OCI-LY7 (cell line): ENCODE measurements at regions not wholly inside any gene's neighbourhood (a gene's known extent, or its start where the extent isn't known, plus 50 kb on each side); places are given as distances from the start of the nearest gene placed in this dataset.
"Not testable (repeated sequence)": the region's sequence is repeated elsewhere in the genome, so short reads cannot be mapped to it uniquely, and the experiment has no call there.

Source experiments
- BruUV-seq: library from RNA; stranded (reverse); fragments of 400-500 nt; replicated peaks from 2 replicates; lab custom pipeline; 2021; lab: Mats Ljungman, UMichigan
- CTCF ChIA-PET: fragments of 300-600 bp; sonication (Branson Sonifier 250); formaldehyde crosslinking; loops from one replicate; lab custom pipeline; 2022; ENCODE audit warnings: antibody characterized with exemption; ENCODE audit not compliant: unreplicated experiment; lab: Charles Lee
- POLR2A ChIA-PET: fragments of 300-600 bp; sonication (Branson Sonifier 250); formaldehyde crosslinking; loops from one replicate; lab custom pipeline; 2022; ENCODE audit warnings: antibody characterized with exemption; lab: Charles Lee
- DNase-seq: peaks from one replicate; pipeline ENCODE4 v3.0.0-alpha.2; 2015; ENCODE audit warnings: low spot score
- H2AFZ ChIP-seq: fragments of 200-600 bp; sonication (generic), shearing (Covaris generic); 2 replicates; pipeline ENCODE4 v1.6.1; 2014; ENCODE audit warnings: mild to moderate bottlenecking, antibody characterized with exemption, low read length, moderate library complexity
- H3K27ac ChIP-seq: fragments of 200-600 bp; sonication (generic); 2 replicates; pipeline ENCODE4 v1.5.1; 2014; ENCODE audit warnings: mixed run types, low read depth, mild to moderate bottlenecking, moderate library complexity, low read length, inconsistent platforms; ENCODE audit not compliant: poor library complexity, severe bottlenecking
- H3K36me3 ChIP-seq: fragments of 200-600 bp; sonication (generic); 2 replicates; pipeline ENCODE4 v1.6.1; 2014; ENCODE audit warnings: mild to moderate bottlenecking, antibody characterized with exemption, low read length, moderate library complexity, mixed read lengths; ENCODE audit not compliant: insufficient read depth
- H3K4me1 ChIP-seq: fragments of 200-600 bp; sonication (generic); 2 replicates; pipeline ENCODE4 v1.5.1; 2014; ENCODE audit warnings: mild to moderate bottlenecking, low read length; ENCODE audit not compliant: insufficient read depth, poor library complexity, severe bottlenecking
- H3K4me2 ChIP-seq: fragments of 200-600 bp; sonication (generic); 2 replicates; pipeline ENCODE4 v1.6.1; 2014; ENCODE audit warnings: mild to moderate bottlenecking, low read length
- H3K4me3 ChIP-seq: fragments of 200-600 bp; sonication (generic); 2 replicates; pipeline ENCODE4 v1.5.1; 2014; ENCODE audit warnings: mild to moderate bottlenecking, low read depth, low read length; ENCODE audit not compliant: poor library complexity, severe bottlenecking
- H3K79me2 ChIP-seq: fragments of 200-600 bp; sonication (generic); 2 replicates; pipeline ENCODE4 v1.6.1; 2016; ENCODE audit warnings: low read depth, mild to moderate bottlenecking, low read length, moderate library complexity, mixed read lengths; ENCODE audit not compliant: insufficient read depth
- H3K9me2 ChIP-seq: fragments of 200-600 bp; sonication (generic); 2 replicates; pipeline ENCODE4 v1.6.1; 2016; ENCODE audit warnings: mild to moderate bottlenecking, low read length, mixed read lengths; ENCODE audit not compliant: insufficient read depth
- H3K9me3 ChIP-seq: fragments of 200-600 bp; sonication (generic); 2 replicates; pipeline ENCODE4 v1.6.1; 2014; ENCODE audit warnings: mild to moderate bottlenecking, mixed run types, low read length, mixed read lengths
- H4K20me1 ChIP-seq: fragments of 200-600 bp; sonication (generic); 2 replicates; pipeline ENCODE4 v1.6.1; 2014; ENCODE audit warnings: mild to moderate bottlenecking, antibody characterized with exemption, low read length, moderate library complexity, mixed read lengths; ENCODE audit not compliant: insufficient read depth
- intact Hi-C: fragments of 100-400 bp; cut with micrococcal nuclease; formaldehyde crosslinking; loops from one replicate; pipeline ENCODE4 v1.10.0; 2022; ENCODE audit not compliant: unreplicated experiment

GRCh38 chr13:52211416-52211776 is 52.0 kb upstream of the NEK3 start:
- POLR2A ChIA-PET, BruUV-seq: not testable (repeated sequence)

GRCh38 chr13:52210564-52211415 is 51.4 kb upstream of the NEK3 start:
- DNase-seq, H3K4me1 ChIP-seq, CTCF ChIA-PET, H3K9me2 ChIP-seq, H4K20me1 ChIP-seq, H3K79me2 ChIP-seq, H2AFZ ChIP-seq, H3K27ac ChIP-seq, intact Hi-C loops, H3K9me3 ChIP-seq, H3K4me2 ChIP-seq, BruUV-seq, H3K4me3 ChIP-seq, H3K36me3 ChIP-seq: not testable (repeated sequence)
- POLR2A ChIA-PET = interaction anchor here (0.6 kb wide), 1 partner anchor 480 kb away, joined by 3 read pairs; no protein-coding TSS in a partner anchor

More at GRCh38 chr13:52211416-52211776, 52.0 kb upstream of the NEK3 start:
- intact Hi-C loops, H3K9me2 ChIP-seq, H3K79me2 ChIP-seq, H3K9me3 ChIP-seq, H4K20me1 ChIP-seq, H3K4me2 ChIP-seq, DNase-seq, H2AFZ ChIP-seq, H3K4me3 ChIP-seq, H3K4me1 ChIP-seq, H3K27ac ChIP-seq, H3K36me3 ChIP-seq, CTCF ChIA-PET: not testable (repeated sequence)
